Neural progenitor cell (in vitro differentiated cells): ENCODE measurements at regions not wholly inside any gene's neighbourhood (a gene's known extent, or its start where the extent isn't known, plus 50 kb on each side); places are given as distances from the start of the nearest gene placed in this dataset.

Experiments used
- CTCF ChIP-seq: fragments of 200-600 bp; sonication (generic); IDR thresholded peaks from 2 replicates; pipeline ENCODE4 v1.5.1; 2017; ENCODE audit warnings: antibody characterized with exemption, mild to moderate bottlenecking
- EZH2 ChIP-seq: fragments of 200-600 bp; sonication (generic); IDR thresholded peaks from 2 replicates; pipeline ENCODE4 v1.6.1; 2017; ENCODE audit warnings: antibody characterized with exemption, mild to moderate bottlenecking, moderate library complexity
- EZH2phosphoT487 ChIP-seq: fragments of 200-600 bp; sonication (generic); IDR thresholded peaks from 2 replicates; pipeline ENCODE4 v1.6.1; 2017; ENCODE audit warnings: antibody characterized with exemption

- TF ChIP-seq CTCF = no peak
- no peak for TF ChIP-seq EZH2
- TF ChIP-seq EZH2phosphoT487 = no peak
These were observed 441.8 kb downstream of the SLITRK1 start for GRCh38 chr13:83440465-83440864.
